Gastrocnemius medialis (tissue), 4 donors: ENCODE measurements at regions not wholly inside any gene's neighbourhood (a gene's known extent, or its start where the extent isn't known, plus 50 kb on each side); places are given as distances from the start of the nearest gene placed in this dataset.

Source experiments
- ATAC-seq, 2 donors: fragments of 150-250 bp; one replicate each; pipeline ENCODE4 v1.9.1; 2016
- DNase-seq, 2 donors: peaks; one replicate each; pipeline ENCODE4 v3.0.0-alpha.2; 2019
- H3K27ac ChIP-seq, 4 donors: fragments of 200-600 bp; sonication (generic); 1 replicate in 1 of 4; 2 replicates in 3 of 4; pipeline ENCODE4 v1.5.1; 2016 to 2018; ENCODE audit warnings: mild to moderate bottlenecking in 2 of 4, moderate library complexity in 1 of 4
- H3K27me3 ChIP-seq, 3 donors: fragments of 200-600 bp; sonication (generic) in 2 of 3; 1 replicate in 1 of 3; 2 replicates in 2 of 3; pipeline versions ENCODE4 v1.5.1 to v1.6.0; 2016 to 2019; ENCODE audit warnings: mild to moderate bottlenecking in 1 of 3, moderate library complexity in 1 of 3
- H3K36me3 ChIP-seq, 2 donors: fragments of 200-600 bp; sonication (generic) in 1 of 2; one replicate each; pipeline ENCODE4 v1.5.1; 2017 to 2018
- H3K4me1 ChIP-seq, 2 donors: fragments of 200-600 bp; sonication (generic) in 1 of 2; one replicate each; pipeline ENCODE4 v1.5.1; 2016 to 2017; ENCODE audit warnings: mild to moderate bottlenecking in 2 of 2
- H3K4me3 ChIP-seq, 4 donors: fragments of 200-600 bp; sonication (generic) in 3 of 4; 1 replicate in 1 of 4; 2 replicates in 3 of 4; pipeline ENCODE4 v1.5.1; 2016 to 2019; ENCODE audit warnings: mild to moderate bottlenecking in 2 of 4
- H3K9me3 ChIP-seq, 3 donors: fragments of 200-600 bp; sonication (generic) in 2 of 3; 1 replicate in 1 of 3; 2 replicates in 2 of 3; pipeline ENCODE4 v1.5.1; 2016 to 2019
- POLR2A ChIP-seq, 2 donors: fragments of 450-650 bp; IDR thresholded peaks; one replicate each; pipeline ENCODE4 v1.6.1; 2017; ENCODE audit warnings: antibody characterized with exemption in 2 of 2, mild to moderate bottlenecking in 2 of 2, moderate library complexity in 2 of 2
- in situ Hi-C, 4 donors: fragments of 200-750 bp; cut with MboI; loops; one replicate each; pipeline versions ENCODE4 v1.15.0 to v1.8.0; 2017; ENCODE audit warnings: low sequenced_read_pairs in 4 of 4
- intact Hi-C: fragments of 100-400 bp; cut with DNase I; formaldehyde crosslinking; loops from one replicate; pipeline ENCODE4 v1.15.1; 2023; ENCODE audit warnings: low total_unique reads
- TF ChIP-seq, protein P1 (sequence below), 5 experiments: fragments of 450-650 bp in 3 of 5; fragments of 200-600 bp in 2 of 5; sonication (generic) in 2 of 5; IDR thresholded peaks in 4 of 5; conservative IDR thresholded peaks in 1 of 5; 1 replicate in 4 of 5; 2 replicates in 1 of 5; pipeline ENCODE4 v1.5.1; 2016 to 2019; ENCODE audit warnings: antibody characterized with exemption in 5 of 5, mild to moderate bottlenecking in 3 of 5, moderate library complexity in 3 of 5

DNA sequence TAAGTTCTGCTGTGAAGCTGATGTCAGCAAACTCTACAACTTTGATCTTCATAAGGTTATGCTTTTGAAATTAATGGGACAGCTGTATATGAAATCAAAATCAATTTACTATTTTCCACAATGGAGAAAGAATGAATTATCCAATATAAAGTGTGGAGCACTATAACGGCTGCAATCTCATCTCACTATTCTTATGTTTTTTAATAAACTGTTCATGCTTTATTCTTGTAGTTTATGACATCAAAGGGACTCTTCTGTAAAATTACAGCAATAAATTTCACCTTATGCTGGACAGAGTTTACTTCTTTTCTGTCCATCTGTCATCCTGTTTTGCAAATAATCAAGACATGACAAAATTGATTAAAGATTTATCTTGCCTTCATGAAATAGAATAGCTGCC lies 192.5 kb downstream of the TECRL start:
- Histone ChIP-seq H3K27ac (no peak overlapping the region), H3K4me1 (no peaks in the 10 kb centered on the region), H3K4me3 (no peak overlapping the region), H3K36me3 (no peaks in the 10 kb centered on the region), H3K27me3 (no peaks in the 10 kb centered on the region), H3K9me3 (no peaks in the 10 kb centered on the region)
- ATAC-seq (no peak), DNase-seq (no peak)
- in situ Hi-C loops, result no loop called here
- intact Hi-C loops, result no loop called here
- no peak for TF ChIP-seq POLR2A (IDR thresholded peaks at IDR 0.05)
- TF ChIP-seq, protein P1, sequence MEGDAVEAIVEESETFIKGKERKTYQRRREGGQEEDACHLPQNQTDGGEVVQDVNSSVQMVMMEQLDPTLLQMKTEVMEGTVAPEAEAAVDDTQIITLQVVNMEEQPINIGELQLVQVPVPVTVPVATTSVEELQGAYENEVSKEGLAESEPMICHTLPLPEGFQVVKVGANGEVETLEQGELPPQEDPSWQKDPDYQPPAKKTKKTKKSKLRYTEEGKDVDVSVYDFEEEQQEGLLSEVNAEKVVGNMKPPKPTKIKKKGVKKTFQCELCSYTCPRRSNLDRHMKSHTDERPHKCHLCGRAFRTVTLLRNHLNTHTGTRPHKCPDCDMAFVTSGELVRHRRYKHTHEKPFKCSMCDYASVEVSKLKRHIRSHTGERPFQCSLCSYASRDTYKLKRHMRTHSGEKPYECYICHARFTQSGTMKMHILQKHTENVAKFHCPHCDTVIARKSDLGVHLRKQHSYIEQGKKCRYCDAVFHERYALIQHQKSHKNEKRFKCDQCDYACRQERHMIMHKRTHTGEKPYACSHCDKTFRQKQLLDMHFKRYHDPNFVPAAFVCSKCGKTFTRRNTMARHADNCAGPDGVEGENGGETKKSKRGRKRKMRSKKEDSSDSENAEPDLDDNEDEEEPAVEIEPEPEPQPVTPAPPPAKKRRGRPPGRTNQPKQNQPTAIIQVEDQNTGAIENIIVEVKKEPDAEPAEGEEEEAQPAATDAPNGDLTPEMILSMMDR (IDR thresholded peaks at IDR 0.05 in 4 of 5, conservative IDR thresholded peaks at IDR 0.05 in 1 of 5), result no peak

DNA sequence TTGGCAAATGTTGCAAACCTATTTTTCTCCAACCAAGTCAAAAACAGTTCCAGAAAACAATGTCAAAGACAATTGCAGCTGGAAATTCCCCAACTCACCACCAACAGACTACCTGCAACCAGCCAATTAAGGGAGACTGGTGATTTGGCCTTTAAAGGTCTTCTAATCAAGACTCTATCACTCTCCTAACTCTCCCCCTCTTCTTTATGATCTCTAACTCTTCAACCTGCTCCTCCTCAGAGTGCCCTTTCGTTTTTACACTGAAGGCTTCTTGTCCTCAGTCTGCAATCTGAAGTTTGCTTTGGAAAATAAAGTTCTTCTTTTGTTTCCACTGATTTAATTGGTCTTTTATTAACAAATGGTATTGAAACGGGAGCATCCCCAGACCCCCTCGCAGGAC lies 203.9 kb downstream of the TECRL start:
- TF ChIP-seq POLR2A (IDR thresholded peaks at IDR 0.05), result no peak
- TF ChIP-seq, protein P1 (IDR thresholded peaks at IDR 0.05 in 4 of 5, conservative IDR thresholded peaks at IDR 0.05 in 1 of 5), result no peak
- intact Hi-C loops, result no loop called here
- ATAC-seq, result no peak

DNA sequence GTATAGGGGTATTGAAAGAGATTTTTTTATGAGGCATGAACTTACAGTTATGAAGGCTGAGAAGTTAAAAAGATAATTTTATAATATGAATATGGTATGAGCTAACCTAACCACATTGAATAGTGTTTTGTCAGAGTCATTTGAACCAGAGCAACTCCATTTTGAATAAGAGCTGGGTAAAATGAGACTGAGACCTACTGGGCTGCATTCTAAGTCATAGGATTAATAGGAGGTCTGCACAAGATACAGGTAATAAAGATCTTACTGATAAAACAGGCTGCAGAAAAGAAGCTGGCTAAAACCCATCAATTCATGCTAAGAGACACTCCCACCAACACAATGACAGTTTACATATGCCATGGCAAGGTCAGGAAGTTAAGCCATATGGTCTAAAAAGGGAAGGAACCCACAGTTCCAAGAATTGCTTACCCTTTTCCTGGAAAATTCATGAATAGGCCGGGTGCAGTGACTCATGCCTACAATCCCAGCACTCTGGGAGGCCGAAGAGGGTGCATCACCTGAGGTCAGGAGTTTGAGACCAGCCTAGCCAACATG lies 209.2 kb downstream of the TECRL start:
- H3K27me3 ChIP-seq, result no peaks in the 10 kb centered on the region
- H3K4me1 ChIP-seq, result no peaks in the 10 kb centered on the region
- no peaks in the 10 kb centered on the region for H3K36me3 ChIP-seq
- no peak overlapping the region for H3K4me3 ChIP-seq
- TF ChIP-seq, protein P1 (IDR thresholded peaks at IDR 0.05 in 4 of 5, conservative IDR thresholded peaks at IDR 0.05 in 1 of 5), result no peak
- TF ChIP-seq POLR2A (IDR thresholded peaks at IDR 0.05), result no peak
- ATAC-seq, result no peak
- no peak overlapping the region for H3K27ac ChIP-seq
- H3K9me3 ChIP-seq, result no peaks in the 10 kb centered on the region
- DNase-seq, result no peak
- intact Hi-C loops (no loop called here), in situ Hi-C loops (no loop called here)

More for the DNA sequence above, 203.9 kb downstream of the TECRL start:
- in situ Hi-C loops, result no loop called here
- Histone ChIP-seq H3K4me1 (no peaks in the 10 kb centered on the region), H3K27me3 (no peaks in the 10 kb centered on the region), H3K4me3 (no peak overlapping the region), H3K36me3 (no peaks in the 10 kb centered on the region), H3K9me3 (no peaks in the 10 kb centered on the region), H3K27ac (no peak overlapping the region)
- no peak for DNase-seq

DNA sequence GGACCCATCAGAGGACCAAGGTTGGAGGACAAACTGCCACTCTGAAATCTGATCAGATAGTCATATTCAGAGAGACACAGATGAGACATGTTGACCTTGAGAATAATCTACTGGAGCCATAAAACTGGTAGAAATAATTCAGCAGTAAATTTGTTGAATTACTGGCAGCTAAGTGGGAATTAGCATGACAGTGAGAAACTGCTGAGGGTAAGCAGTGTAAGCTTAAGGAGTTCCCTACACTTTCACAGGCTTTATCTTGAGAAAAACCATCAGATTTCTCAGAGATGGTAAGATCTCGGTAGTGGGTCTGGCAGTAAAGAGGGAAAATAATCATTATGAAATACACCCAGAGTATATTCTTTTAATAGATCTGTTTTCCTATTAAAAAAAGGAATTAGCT lies 213.7 kb downstream of the TECRL start:
- TF ChIP-seq, protein P1 (IDR thresholded peaks at IDR 0.05 in 4 of 5, conservative IDR thresholded peaks at IDR 0.05 in 1 of 5), result no peak
- no peak for TF ChIP-seq POLR2A (IDR thresholded peaks at IDR 0.05)
- no peak overlapping the region for H3K4me3 ChIP-seq
- no peaks in the 10 kb centered on the region for H3K27me3 ChIP-seq
- no peak for DNase-seq
- H3K4me1 ChIP-seq, result no peaks in the 10 kb centered on the region
- ATAC-seq, result no peak
- no peaks in the 10 kb centered on the region for H3K9me3 ChIP-seq
- in situ Hi-C loops (no loop called here), intact Hi-C loops (no loop called here)
- no peak overlapping the region for H3K27ac ChIP-seq
- no peaks in the 10 kb centered on the region for H3K36me3 ChIP-seq
